Stomach (tissue), 8 donors: ENCODE measurements at regions not wholly inside any gene's neighbourhood (a gene's known extent, or its start where the extent isn't known, plus 50 kb on each side); places are given as distances from the start of the nearest gene placed in this dataset.

Source experiments
- DNase-seq, 2 donors: peaks; one replicate each; pipeline versions ENCODE4 v3.0.0 to v3.0.0-alpha.2; 2013 to 2019
- H3K27ac ChIP-seq, 5 donors: fragments of 200-600 bp in 4 of 5; sonication (generic) in 4 of 5; one replicate each; pipeline ENCODE4 v1.5.1; 2013 to 2019; ENCODE audit warnings: mild to moderate bottlenecking in 1 of 5, moderate library complexity in 1 of 5
- H3K27me3 ChIP-seq, 3 donors: fragments of 200-600 bp; sonication (generic); one replicate each; pipeline ENCODE4 v1.5.1; 2017 to 2019; ENCODE audit warnings: mixed run types in 1 of 3
- H3K36me3 ChIP-seq, 4 donors: fragments of 200-600 bp; sonication (generic); 1 replicate in 3 of 4; 2 replicates in 1 of 4; pipeline ENCODE4 v1.5.1; 2016 to 2019
- H3K4me1 ChIP-seq, 4 donors: fragments of 200-600 bp; sonication (generic); one replicate each; pipeline ENCODE4 v1.5.1; 2016 to 2019
- H3K4me3 ChIP-seq, 4 donors: fragments of 200-600 bp; sonication (generic) in 3 of 4; one replicate each; pipeline ENCODE4 v1.5.1; 2016 to 2019; ENCODE audit warnings: mild to moderate bottlenecking in 1 of 4
- H3K9me3 ChIP-seq, 4 donors: fragments of 200-600 bp; sonication (generic); one replicate each; pipeline ENCODE4 v1.5.1; 2016 to 2019
- CTCF ChIP-seq, 7 experiments: fragments of 450-650 bp in 4 of 7; fragments of 200-600 bp in 3 of 7; sonication (generic) in 3 of 7; IDR thresholded peaks; one replicate each; pipeline ENCODE4 v1.5.1; 2016 to 2019; ENCODE audit warnings: antibody characterized with exemption in 7 of 7, control low read depth in 2 of 7, mild to moderate bottlenecking in 1 of 7
- EP300 ChIP-seq: sonication (generic); formaldehyde crosslinking; IDR thresholded peaks from one replicate; pipeline ENCODE4 v1.6.1; 2017; ENCODE audit warnings: antibody characterized with exemption
- POLR2A ChIP-seq, 4 donors: fragments of 450-650 bp; IDR thresholded peaks; one replicate each; pipeline ENCODE4 v1.6.1; 2016; ENCODE audit warnings: antibody characterized with exemption in 4 of 4, control low read depth in 2 of 4, mild to moderate bottlenecking in 1 of 4, moderate library complexity in 1 of 4
- POLR2AphosphoS5 ChIP-seq, 3 donors: sonication (generic); formaldehyde crosslinking; IDR thresholded peaks; one replicate each; pipeline ENCODE4 v1.6.1; 2016; ENCODE audit warnings: antibody characterized with exemption in 3 of 3
- WGBS, 5 donors: extraction: QIAGEN DNeasy Blood & Tissue Kit in 3 of 5; methylation state at CpG; one replicate each; pipeline versions ENCODE4 v1.1.5 to v1.1.7; 2013 to 2018; 5-methylcytosine and 5-hydroxymethylcytosine counted together
- intact Hi-C: fragments of 100-400 bp; cut with DNase I; formaldehyde crosslinking; loops from one replicate; pipeline ENCODE4 v1.15.1; 2023; ENCODE audit warnings: low total_unique reads
- donor health status: healthy with polysubstance abuse.
- donor health status: Bipolar disorder and iron deficiency.
- donor health status: healthy.

DNA sequence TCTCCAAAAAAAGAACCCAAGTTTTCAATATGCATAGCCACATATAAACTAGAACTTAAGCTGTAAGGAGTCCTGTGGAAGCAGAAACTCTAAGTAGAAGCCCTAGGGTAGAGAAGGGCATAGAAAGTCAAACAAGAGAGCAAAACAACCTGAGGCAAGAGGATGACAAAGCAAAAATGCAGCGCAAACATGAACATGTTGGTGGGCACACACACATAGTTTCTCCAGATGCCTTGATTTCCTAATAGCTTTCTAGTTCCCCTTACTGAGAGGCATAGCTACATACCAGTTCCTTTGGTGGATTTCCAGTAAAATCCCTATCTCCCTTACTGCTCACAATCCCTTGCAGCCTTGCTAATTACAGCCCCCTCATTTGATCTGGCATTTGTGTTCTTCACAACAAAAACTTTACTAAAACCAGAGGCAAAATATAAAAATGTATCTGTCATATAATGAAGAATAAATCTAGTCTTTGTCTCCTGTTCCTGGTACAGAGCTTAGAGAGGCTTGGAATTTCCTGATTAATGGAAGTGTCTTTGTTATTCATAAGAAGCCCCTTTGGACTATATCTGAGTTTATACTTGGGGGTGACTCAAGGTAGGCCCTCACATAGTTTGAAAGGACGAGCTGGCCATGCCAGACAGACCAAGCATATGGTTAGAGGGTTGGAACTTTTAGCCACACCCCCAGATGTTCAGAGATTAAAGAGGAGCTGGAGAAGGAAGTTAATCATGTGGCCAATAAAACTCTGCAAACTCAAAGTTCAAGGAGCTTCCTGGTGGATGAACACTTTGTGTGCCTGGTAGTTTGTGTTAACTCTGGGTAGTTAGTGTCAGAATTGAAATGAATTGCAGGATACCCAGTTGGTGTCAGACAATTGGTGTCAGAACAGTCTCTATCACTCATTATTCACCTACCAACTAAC lies 52.7 kb upstream of the ZCCHC13 start:
- DNase-seq, result peak in 1 of 2 donors; percentile 23
- no peak overlapping the region for H3K4me3 ChIP-seq
- H3K9me3 ChIP-seq, result no peaks in the 10 kb centered on the region
- 46 to 53% (median 47%) methylated on average over 2 of the region's 2 CpGs for WGBS, 5 donors
- H3K4me1 ChIP-seq, result peaks cover 5 to 40% (median 18%) of the 10 kb centered on the region in 4 donors
- peaks cover 0 to 5% (median 0%) of the 10 kb centered on the region in 3 donors for H3K27me3 ChIP-seq
- intact Hi-C loops, result no loop called here
- TF ChIP-seq POLR2AphosphoS5 (IDR thresholded peaks at IDR 0.05), result no peak
- TF ChIP-seq CTCF (IDR thresholded peaks at IDR 0.05), result no peak
- no peak for TF ChIP-seq EP300
- no peak for TF ChIP-seq POLR2A (IDR thresholded peaks at IDR 0.05)
- H3K36me3 ChIP-seq, result no peaks in the 10 kb centered on the region
- peak overlapping the region; percentile 55 to 76 (median 69) for H3K27ac ChIP-seq

- TF ChIP-seq CTCF (IDR thresholded peaks at IDR 0.05), result no peak
- TF ChIP-seq EP300, result no peak
- TF ChIP-seq POLR2A (IDR thresholded peaks at IDR 0.05), result no peak
- no peak for TF ChIP-seq POLR2AphosphoS5 (IDR thresholded peaks at IDR 0.05)
- no peaks in the 10 kb centered on the region for H3K9me3 ChIP-seq
- intact Hi-C loops, result no loop called here
- H3K27me3 ChIP-seq, result peaks cover 0 to 5% (median 0%) of the 10 kb centered on the region in 3 donors
- WGBS, 5 donors, result 66 to 82% (median 78%) methylated on average over 2 of the region's 2 CpGs
- no peak overlapping the region for H3K4me3 ChIP-seq
- peak overlapping the region; percentile 55 to 76 (median 69) for H3K27ac ChIP-seq
- H3K4me1 ChIP-seq, result peaks cover 5 to 40% (median 18%) of the 10 kb centered on the region in 4 donors
- no peak for DNase-seq
- no peaks in the 10 kb centered on the region for H3K36me3 ChIP-seq
These were observed 53.4 kb upstream of the ZCCHC13 start for GRCh38 chrX:74250574-74250973.

DNA sequence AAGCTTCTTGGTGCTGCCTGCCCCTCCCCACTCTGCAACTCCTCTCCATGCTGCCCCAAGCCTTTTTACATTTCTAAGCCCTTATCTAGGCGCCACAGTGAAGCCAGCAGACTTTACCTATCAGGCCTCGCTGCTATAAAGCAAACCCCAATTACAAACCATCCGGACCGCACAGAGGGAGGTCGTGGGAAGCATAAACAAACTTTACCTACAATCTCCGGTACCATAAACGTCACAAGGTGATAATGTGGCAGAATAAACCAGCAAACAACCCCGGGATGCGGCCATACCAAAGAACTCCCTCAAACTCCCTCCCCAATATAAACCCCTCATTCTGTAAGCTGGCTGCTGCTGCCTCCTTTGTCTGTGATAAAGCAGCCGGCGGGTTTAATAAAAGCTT lies 54.0 kb upstream of the ZCCHC13 start:
- Histone ChIP-seq H3K4me1 (peaks cover 5 to 40% (median 18%) of the 10 kb centered on the region in 4 donors), H3K36me3 (no peaks in the 10 kb centered on the region), H3K9me3 (no peaks in the 10 kb centered on the region), H3K4me3 (no peak overlapping the region), H3K27me3 (peaks cover 0 to 5% (median 0%) of the 10 kb centered on the region in 3 donors), H3K27ac (peak overlapping the region; percentile 16 to 76 (median 69))
- TF ChIP-seq EP300 (no peak), POLR2A (IDR thresholded peaks at IDR 0.05) (no peak), POLR2AphosphoS5 (IDR thresholded peaks at IDR 0.05) (no peak)
- 23 to 38% (median 32%) methylated on average over 8 to 11 of the region's 11 CpGs for WGBS, 5 donors
- intact Hi-C loops, result no loop called here
- peak in 1 of 2 donors; percentile 38 for DNase-seq

DNA sequence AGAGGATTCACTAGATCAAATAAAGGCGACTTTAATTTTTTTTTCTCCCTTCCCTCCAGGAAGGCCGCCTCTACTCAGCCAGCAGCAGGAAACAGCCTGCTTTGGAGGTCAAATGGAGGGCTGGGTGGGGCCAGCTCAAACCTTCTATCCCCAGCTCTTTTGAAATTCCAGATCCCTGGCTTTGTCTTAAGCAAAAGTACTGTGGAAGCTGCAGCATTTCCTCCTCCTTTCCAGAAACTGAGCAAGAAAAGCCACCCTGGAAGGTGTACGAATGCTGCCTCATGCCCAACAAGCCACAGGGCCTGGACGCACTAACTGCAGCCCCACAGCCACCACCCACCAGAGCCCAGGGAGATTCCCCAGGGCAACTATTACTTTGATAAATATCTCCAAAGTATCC lies 55.1 kb upstream of the ZCCHC13 start:
- Histone ChIP-seq H3K36me3 (no peaks in the 10 kb centered on the region), H3K27ac (peak overlapping the region; percentile 4 to 76 (median 69)), H3K4me1 (peaks cover 5 to 40% (median 18%) of the 10 kb centered on the region in 4 donors), H3K4me3 (no peak overlapping the region), H3K27me3 (peaks cover 0 to 5% (median 0%) of the 10 kb centered on the region in 3 donors), H3K9me3 (no peaks in the 10 kb centered on the region)
- 22 to 60% (median 33%) methylated on average over 4 of the region's 4 CpGs for WGBS, 5 donors
- intact Hi-C loops, result no loop called here
- DNase-seq, result peak in 1 of 2 donors; percentile 71
- TF ChIP-seq CTCF (IDR thresholded peaks at IDR 0.05) (no peak), EP300 (no peak), POLR2AphosphoS5 (IDR thresholded peaks at IDR 0.05) (no peak), POLR2A (IDR thresholded peaks at IDR 0.05) (no peak)
